GM19468 (cell line): ENCODE measurements at regions not wholly inside any gene's neighbourhood (a gene's known extent, or its start where the extent isn't known, plus 50 kb on each side); places are given as distances from the start of the nearest gene placed in this dataset.
"Not testable (repeated sequence)": the region's sequence is repeated elsewhere in the genome, so short reads cannot be mapped to it uniquely, and the experiment has no call there.

Experiments
- ATAC-seq: cut with Tn5 transposase; IDR thresholded peaks from one replicate; pipeline ENCODE4 v1.9.1; 2021; ENCODE audit warnings: mild to moderate bottlenecking, moderate library complexity, moderate number of reproducible peaks; ENCODE audit not compliant: unreplicated experiment; ENCODE audit errors: extremely low read depth

- ATAC-seq: no peak
Observed at GRCh38 chr7:16933296-16934279, 51.8 kb upstream of the AGR3 start.

- ATAC-seq: no peak
Observed at GRCh38 chr7:16934722-16935340, 53.0 kb upstream of the AGR3 start.

- ATAC-seq: no peak
Observed at GRCh38 chr7:16935341-16935735, 53.6 kb upstream of the AGR3 start.

- no peak for ATAC-seq
Observed at GRCh38 chr7:16936626-16937422, 55.0 kb upstream of the AGR3 start.

GRCh38 chr7:16939161-16939560, 57.4 kb upstream of the AGR3 start:
- ATAC-seq: no peak

- no peak for ATAC-seq
Observed at GRCh38 chr7:16940776-16941175, 59.0 kb upstream of the AGR3 start.

- ATAC-seq: no peak
Observed at GRCh38 chr7:16942929-16943509, 61.2 kb upstream of the AGR3 start.

GRCh38 chr7:16944936-16945335, 63.2 kb upstream of the AGR3 start:
- ATAC-seq: no peak

- no peak for ATAC-seq
Observed at GRCh38 chr7:16945372-16945771, 63.6 kb upstream of the AGR3 start.

- not testable (repeated sequence) for ATAC-seq
Observed at GRCh38 chr7:16948110-16948509, 66.3 kb upstream of the AGR3 start.

GRCh38 chr7:16951483-16952080, 69.8 kb upstream of the AGR3 start:
- ATAC-seq: no peak

GRCh38 chr7:16954321-16954720, 72.5 kb upstream of the AGR3 start:
- no peak for ATAC-seq

GRCh38 chr7:16958724-16959123, 76.9 kb upstream of the AGR3 start:
- ATAC-seq: no peak

GRCh38 chr7:16960337-16960965, 78.7 kb upstream of the AGR3 start:
- ATAC-seq: no peak

- no peak for ATAC-seq
Observed at GRCh38 chr7:16961641-16962040, 79.9 kb upstream of the AGR3 start.

- no peak for ATAC-seq
Observed at GRCh38 chr7:16963044-16963443, 81.3 kb upstream of the AGR3 start.

GRCh38 chr7:16965697-16966096, 83.9 kb upstream of the AGR3 start:
- not testable (repeated sequence) for ATAC-seq

GRCh38 chr7:16967300-16967811, 85.6 kb upstream of the AGR3 start:
- ATAC-seq: no peak

GRCh38 chr7:16970732-16971482, 89.1 kb upstream of the AGR3 start:
- no peak for ATAC-seq
